ENCODE measurements at regions not wholly inside any gene's neighbourhood (a gene's known extent, or its start where the extent isn't known, plus 50 kb on each side); places are given as distances from the start of the nearest gene placed in this dataset.

- TF ChIP-seq CTCF (conservative IDR thresholded peaks at IDR 0.05 in 1 of 2, IDR thresholded peaks at IDR 0.05 in 1 of 2; ENCODE audit: extremely low read depth in 1 of 2, insufficient read depth in 1 of 2, low read depth in 1 of 2, low read length in 2 of 2) (no peak), EZH2 (IDR thresholded peaks at IDR 0.05; ENCODE audit: borderline replicate concordance, low read length) (no peak)
Measured at GRCh38 chr6:166014966-166015365, 152.7 kb downstream of the TBXT start.

All from mammary epithelial cell (primary cell).